ENCODE measurements at regions not wholly inside any gene's neighbourhood (a gene's known extent, or its start where the extent isn't known, plus 50 kb on each side); places are given as distances from the start of the nearest gene placed in this dataset.

DNA sequence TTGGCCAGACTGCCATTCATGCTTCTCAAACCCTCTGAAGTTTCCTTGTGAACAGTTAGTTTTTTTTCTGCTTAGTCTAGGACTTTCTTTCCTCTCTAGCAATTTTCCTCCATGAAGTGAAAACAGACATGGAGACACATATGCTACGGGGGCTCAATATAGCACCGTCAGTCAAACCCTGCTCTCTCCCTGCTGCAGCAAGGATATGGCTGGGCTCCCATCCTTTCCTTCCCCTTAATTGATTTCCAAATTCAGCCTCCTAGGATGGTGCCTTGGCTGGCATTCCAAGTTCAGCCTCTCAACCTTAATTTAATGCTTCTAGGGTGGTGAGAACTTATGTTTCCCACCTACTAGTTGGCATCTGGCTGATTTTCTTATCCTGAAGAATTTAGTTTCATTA, 436.7 kb downstream of the NPIPA7 start:
- TF ChIP-seq ZFX (IDR thresholded peaks at IDR 0.05), result no peak
- TF ChIP-seq, protein P1, sequence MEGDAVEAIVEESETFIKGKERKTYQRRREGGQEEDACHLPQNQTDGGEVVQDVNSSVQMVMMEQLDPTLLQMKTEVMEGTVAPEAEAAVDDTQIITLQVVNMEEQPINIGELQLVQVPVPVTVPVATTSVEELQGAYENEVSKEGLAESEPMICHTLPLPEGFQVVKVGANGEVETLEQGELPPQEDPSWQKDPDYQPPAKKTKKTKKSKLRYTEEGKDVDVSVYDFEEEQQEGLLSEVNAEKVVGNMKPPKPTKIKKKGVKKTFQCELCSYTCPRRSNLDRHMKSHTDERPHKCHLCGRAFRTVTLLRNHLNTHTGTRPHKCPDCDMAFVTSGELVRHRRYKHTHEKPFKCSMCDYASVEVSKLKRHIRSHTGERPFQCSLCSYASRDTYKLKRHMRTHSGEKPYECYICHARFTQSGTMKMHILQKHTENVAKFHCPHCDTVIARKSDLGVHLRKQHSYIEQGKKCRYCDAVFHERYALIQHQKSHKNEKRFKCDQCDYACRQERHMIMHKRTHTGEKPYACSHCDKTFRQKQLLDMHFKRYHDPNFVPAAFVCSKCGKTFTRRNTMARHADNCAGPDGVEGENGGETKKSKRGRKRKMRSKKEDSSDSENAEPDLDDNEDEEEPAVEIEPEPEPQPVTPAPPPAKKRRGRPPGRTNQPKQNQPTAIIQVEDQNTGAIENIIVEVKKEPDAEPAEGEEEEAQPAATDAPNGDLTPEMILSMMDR (conservative IDR thresholded peaks at IDR 0.05), result no peak

Measured in C4-2B (cell line).